HepG2 (cell line): ENCODE measurements at regions not wholly inside any gene's neighbourhood (a gene's known extent, or its start where the extent isn't known, plus 50 kb on each side); places are given as distances from the start of the nearest gene placed in this dataset.

Source experiments
- ATAC-seq: fragments of 200-7000 bp; cut with Tn5 transposase; 3 replicates; pipeline ENCODE4 v1.9.1; 2020; ENCODE audit warnings: mild to moderate bottlenecking, moderate library complexity
- BruUV-seq: library from RNA; stranded (reverse); fragments of 400-500 nt; replicated peaks from 2 replicates; lab custom pipeline; 2021; lab: Mats Ljungman, UMichigan
- CTCF ChIA-PET: fragments of 300-600 bp; formaldehyde crosslinking; extraction: SDS; loops from one replicate; lab custom pipeline; 2021; ENCODE audit warnings: low total read pairs, inconsistent platforms, low intra/inter-chr PET ratio; lab: Yijun Ruan, JAX
- POLR2A ChIA-PET: fragments of 350-600 bp; sonication (Branson Sonifier 250); formaldehyde crosslinking; loops from one replicate; lab custom pipeline; 2020; ENCODE audit warnings: antibody characterized with exemption, inconsistent platforms; lab: Yijun Ruan, JAX
- DNase-seq: peaks from one replicate; pipeline ENCODE4 v3.0.0-alpha.2; 2015; ENCODE audit warnings: low spot score
- FAIRE-seq: peaks from 3 replicates; lab custom pipeline; 2011; peaks lifted over from hg19 to GRCh38; lab: Jason Lieb, UNC
- H2AFZ ChIP-seq: one replicate; pipeline ENCODE4 v1.6.1; 2011; ENCODE audit warnings: low read length, inconsistent platforms
- H3K27ac ChIP-seq: fragments of 300-600 bp; 3 replicates; pipeline ENCODE4 v1.8.0; 2011; ENCODE audit warnings: mixed run types, mild to moderate bottlenecking, mixed read lengths, low read length, inconsistent platforms; ENCODE audit not compliant: insufficient read depth; ENCODE audit errors: extremely low read length
- H3K27me3 ChIP-seq, 2 experiments: fragments of 200-600 bp in 1 of 2; 2 replicates in 1 of 2; 3 replicates in 1 of 2; pipeline versions ENCODE4 v1.6.0 to v1.8.0; 2011; ENCODE audit warnings: low read length in 2 of 2, mild to moderate bottlenecking in 2 of 2, moderate library complexity in 2 of 2, inconsistent platforms in 1 of 2; ENCODE audit not compliant: insufficient read depth in 2 of 2, control insufficient read depth in 1 of 2
- H3K36me3 ChIP-seq, 2 experiments: fragments of 200-600 bp in 1 of 2; replicated peaks in 1 of 2; 2 replicates in 1 of 2; 3 replicates in 1 of 2; pipeline versions ENCODE4 v1.5.1 to v1.8.0; 2011; ENCODE audit warnings: low read length in 2 of 2, inconsistent platforms in 1 of 2; ENCODE audit not compliant: insufficient read depth in 2 of 2, control insufficient read depth in 1 of 2
- H3K4me1 ChIP-seq: 2 replicates; pipeline ENCODE4 v1.5.1; 2012; ENCODE audit warnings: low read length, inconsistent platforms; ENCODE audit not compliant: insufficient read depth
- H3K4me2 ChIP-seq: 2 replicates; pipeline ENCODE4 v1.6.0; 2011; ENCODE audit warnings: low read depth, low read length, inconsistent platforms
- H3K4me3 ChIP-seq, 3 experiments: fragments of 200-600 bp in 1 of 3; sonication (generic), shearing (Covaris generic) in 1 of 3; replicated peaks in 1 of 3; 2 replicates each; pipeline ENCODE4 v1.5.1; 2011 to 2016; ENCODE audit warnings: low read length in 3 of 3, inconsistent platforms in 2 of 3, low read depth in 2 of 3, mild to moderate bottlenecking in 2 of 3, control low read depth in 1 of 3, mixed read lengths in 1 of 3; ENCODE audit not compliant: insufficient read depth in 1 of 3
- H3K79me2 ChIP-seq: one replicate; pipeline ENCODE4 v1.6.1; 2011; ENCODE audit warnings: low read length, inconsistent platforms; ENCODE audit not compliant: insufficient read depth
- H3K9ac ChIP-seq: 2 replicates; pipeline ENCODE4 v1.6.0; 2011; ENCODE audit warnings: mild to moderate bottlenecking, low read depth, low read length, inconsistent platforms; ENCODE audit not compliant: insufficient read depth
- H3K9me3 ChIP-seq: 2 replicates; pipeline ENCODE4 v1.5.1; 2012; ENCODE audit warnings: mild to moderate bottlenecking, low read length
- H4K20me1 ChIP-seq: 2 replicates; pipeline ENCODE4 v1.6.0; 2011; ENCODE audit warnings: inconsistent platforms, mild to moderate bottlenecking, low read length, moderate library complexity; ENCODE audit not compliant: insufficient read depth
- CTCF ChIP-seq: sonication (generic); formaldehyde crosslinking; IDR thresholded peaks from 2 replicates; pipeline ENCODE4 v1.5.0; 2020; ENCODE audit warnings: mild to moderate bottlenecking, missing genetic modification reagents, moderate library complexity
- STAG1 ChIP-seq: sonication (generic); formaldehyde crosslinking; IDR thresholded peaks from 2 replicates; pipeline ENCODE4 v1.4.0; 2020; ENCODE audit warnings: missing genetic modification reagents
- WGBS: methylation state at CpG from one replicate; pipeline ENCODE4 v1.1.6; 2017; ENCODE audit warnings: low lambda C conversion rate; 5-methylcytosine and 5-hydroxymethylcytosine counted together
- in situ Hi-C: cut with HindIII; loops from 2 replicates; pipeline ENCODE4 v1.10.0; 2017; ENCODE audit warnings: low pct_unique_long_range_greater_than_20kb; ENCODE audit not compliant: extremely low pct_ligation_motif_present
- intact Hi-C: fragments of 100-400 bp; cut with micrococcal nuclease; formaldehyde crosslinking; loops from one replicate; pipeline ENCODE4 v1.10.0; 2022; ENCODE audit not compliant: unreplicated experiment
- TF ChIP-seq, protein P1 (sequence below): IDR thresholded peaks from 2 replicates; pipeline ENCODE4 v1.6.1; 2016; ENCODE audit warnings: missing compliant biosample characterization, missing genetic modification reagents, borderline replicate concordance
- TF ChIP-seq, protein P2 (sequence below): IDR thresholded peaks from 2 replicates; pipeline ENCODE4 v1.6.1; 2012; ENCODE audit warnings: low read depth, low read length, improper control_type of control experiment

- intact Hi-C loops (loop anchor here (10.0 kb wide), 1 partner anchor 324 kb away; no protein-coding TSS in a partner anchor), in situ Hi-C loops (no loop called here)
- H3K4me1 ChIP-seq, result no peaks in the 10 kb centered on the region
- H3K9ac ChIP-seq, result no peak overlapping the region
- FAIRE-seq (no peak), DNase-seq (peak; percentile 5), ATAC-seq (peak; percentile 39; the same call in 2 of the 3 replicates)
- H3K36me3 ChIP-seq, result no peaks in the 10 kb centered on the region
- no peak overlapping the region for H3K4me3 ChIP-seq
- H3K27ac ChIP-seq, result no peak overlapping the region
- H3K4me2 ChIP-seq, result no peak overlapping the region
- ChIA-PET POLR2A (no interaction called here), CTCF (interaction anchor here (1.4 kb wide), 1 partner anchor 1159 kb away, joined by 4 read pairs; no protein-coding TSS in a partner anchor)
- 0% methylated on average over 3 of the region's 3 CpGs for WGBS
- no TSS peak for BruUV-seq
- no peak overlapping the region for H2AFZ ChIP-seq
- no peaks in the 10 kb centered on the region for H4K20me1 ChIP-seq
- TF ChIP-seq, protein P1, sequence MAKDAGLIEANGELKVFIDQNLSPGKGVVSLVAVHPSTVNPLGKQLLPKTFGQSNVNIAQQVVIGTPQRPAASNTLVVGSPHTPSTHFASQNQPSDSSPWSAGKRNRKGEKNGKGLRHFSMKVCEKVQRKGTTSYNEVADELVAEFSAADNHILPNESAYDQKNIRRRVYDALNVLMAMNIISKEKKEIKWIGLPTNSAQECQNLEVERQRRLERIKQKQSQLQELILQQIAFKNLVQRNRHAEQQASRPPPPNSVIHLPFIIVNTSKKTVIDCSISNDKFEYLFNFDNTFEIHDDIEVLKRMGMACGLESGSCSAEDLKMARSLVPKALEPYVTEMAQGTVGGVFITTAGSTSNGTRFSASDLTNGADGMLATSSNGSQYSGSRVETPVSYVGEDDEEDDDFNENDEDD (CRISPR knock-in tag), result no peak
- peak; percentile 47 for TF ChIP-seq CTCF (CRISPR knock-in tag)
- TF ChIP-seq, protein P2, sequence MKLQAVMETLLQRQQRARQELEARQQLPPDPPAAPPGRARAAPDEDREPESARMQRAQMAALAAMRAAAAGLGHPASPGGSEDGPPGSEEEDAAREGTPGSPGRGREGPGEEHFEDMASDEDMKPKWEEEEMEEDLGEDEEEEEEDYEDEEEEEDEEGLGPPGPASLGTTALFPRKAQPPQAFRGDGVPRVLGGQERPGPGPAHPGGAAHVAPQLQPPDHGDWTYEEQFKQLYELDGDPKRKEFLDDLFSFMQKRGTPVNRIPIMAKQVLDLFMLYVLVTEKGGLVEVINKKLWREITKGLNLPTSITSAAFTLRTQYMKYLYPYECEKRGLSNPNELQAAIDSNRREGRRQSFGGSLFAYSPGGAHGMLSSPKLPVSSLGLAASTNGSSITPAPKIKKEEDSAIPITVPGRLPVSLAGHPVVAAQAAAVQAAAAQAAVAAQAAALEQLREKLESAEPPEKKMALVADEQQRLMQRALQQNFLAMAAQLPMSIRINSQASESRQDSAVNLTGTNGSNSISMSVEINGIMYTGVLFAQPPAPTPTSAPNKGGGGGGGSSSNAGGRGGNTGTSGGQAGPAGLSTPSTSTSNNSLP, result peak; percentile 90
- peak; percentile 46 for TF ChIP-seq STAG1 (CRISPR knock-in tag)
- TF ChIP-seq, all 625 proteins: peak for 3
- H3K9me3 ChIP-seq, result no peaks in the 10 kb centered on the region
- no peaks in the 10 kb centered on the region for H3K27me3 ChIP-seq
- H3K79me2 ChIP-seq, result no peaks in the 10 kb centered on the region
Measured at GRCh38 chr13:81171065-81171647, 830.2 kb upstream of the SPRY2 start.
